Omental fat pad (tissue), 3 donors: ENCODE measurements at regions not wholly inside any gene's neighbourhood (a gene's known extent, or its start where the extent isn't known, plus 50 kb on each side); places are given as distances from the start of the nearest gene placed in this dataset.
"Not testable (repeated sequence)": the region's sequence is repeated elsewhere in the genome, so short reads cannot be mapped to it uniquely, and the experiment has no call there.

Source experiments
- ATAC-seq: fragments of 150-250 bp; one replicate; pipeline ENCODE4 v1.9.1; 2016; ENCODE audit warnings: mild to moderate bottlenecking, moderate library complexity; ENCODE audit not compliant: low FRiP score
- DNase-seq: peaks from one replicate; pipeline ENCODE4 v3.0.0-alpha.2; 2019; ENCODE audit warnings: low spot score
- TF ChIP-seq, protein P1 (sequence below), 3 donors: fragments of 450-650 bp; IDR thresholded peaks; one replicate each; pipeline ENCODE4 v1.5.1; 2016 to 2017; ENCODE audit warnings: antibody characterized with exemption in 3 of 3, mild to moderate bottlenecking in 3 of 3, moderate library complexity in 2 of 3

DNA sequence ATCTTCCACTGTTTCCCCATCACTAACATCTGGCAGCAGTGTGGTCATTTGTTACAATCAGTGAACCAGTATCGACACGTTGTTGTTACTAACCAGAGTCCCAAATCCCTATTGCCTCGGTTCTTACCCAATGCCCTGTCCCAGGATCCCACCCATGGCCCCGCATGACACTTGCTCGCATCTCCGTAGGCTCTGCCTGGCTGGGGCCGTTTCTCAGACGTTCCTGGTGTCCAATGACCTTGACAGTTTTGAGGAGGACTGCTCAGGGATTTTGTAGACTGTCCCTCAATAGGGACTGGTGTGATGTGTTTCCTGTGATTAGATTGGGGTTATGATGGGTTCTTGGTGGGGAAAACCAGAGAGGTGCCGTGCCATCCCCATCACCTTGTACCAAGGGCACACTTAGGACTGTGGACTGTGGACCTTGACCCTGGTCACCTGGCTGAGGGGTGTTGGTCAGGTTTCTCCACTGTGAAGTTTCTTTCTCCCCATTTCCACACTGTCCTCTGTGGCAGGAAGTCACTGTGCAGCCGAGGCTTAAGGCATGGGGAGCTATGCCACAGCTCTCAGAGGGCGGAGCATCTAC is 108.4 kb downstream of the ADRA2C start:
- no peak for ATAC-seq
- TF ChIP-seq, protein P1, sequence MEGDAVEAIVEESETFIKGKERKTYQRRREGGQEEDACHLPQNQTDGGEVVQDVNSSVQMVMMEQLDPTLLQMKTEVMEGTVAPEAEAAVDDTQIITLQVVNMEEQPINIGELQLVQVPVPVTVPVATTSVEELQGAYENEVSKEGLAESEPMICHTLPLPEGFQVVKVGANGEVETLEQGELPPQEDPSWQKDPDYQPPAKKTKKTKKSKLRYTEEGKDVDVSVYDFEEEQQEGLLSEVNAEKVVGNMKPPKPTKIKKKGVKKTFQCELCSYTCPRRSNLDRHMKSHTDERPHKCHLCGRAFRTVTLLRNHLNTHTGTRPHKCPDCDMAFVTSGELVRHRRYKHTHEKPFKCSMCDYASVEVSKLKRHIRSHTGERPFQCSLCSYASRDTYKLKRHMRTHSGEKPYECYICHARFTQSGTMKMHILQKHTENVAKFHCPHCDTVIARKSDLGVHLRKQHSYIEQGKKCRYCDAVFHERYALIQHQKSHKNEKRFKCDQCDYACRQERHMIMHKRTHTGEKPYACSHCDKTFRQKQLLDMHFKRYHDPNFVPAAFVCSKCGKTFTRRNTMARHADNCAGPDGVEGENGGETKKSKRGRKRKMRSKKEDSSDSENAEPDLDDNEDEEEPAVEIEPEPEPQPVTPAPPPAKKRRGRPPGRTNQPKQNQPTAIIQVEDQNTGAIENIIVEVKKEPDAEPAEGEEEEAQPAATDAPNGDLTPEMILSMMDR (IDR thresholded peaks at IDR 0.05) = no peak
- no peak for DNase-seq

DNA sequence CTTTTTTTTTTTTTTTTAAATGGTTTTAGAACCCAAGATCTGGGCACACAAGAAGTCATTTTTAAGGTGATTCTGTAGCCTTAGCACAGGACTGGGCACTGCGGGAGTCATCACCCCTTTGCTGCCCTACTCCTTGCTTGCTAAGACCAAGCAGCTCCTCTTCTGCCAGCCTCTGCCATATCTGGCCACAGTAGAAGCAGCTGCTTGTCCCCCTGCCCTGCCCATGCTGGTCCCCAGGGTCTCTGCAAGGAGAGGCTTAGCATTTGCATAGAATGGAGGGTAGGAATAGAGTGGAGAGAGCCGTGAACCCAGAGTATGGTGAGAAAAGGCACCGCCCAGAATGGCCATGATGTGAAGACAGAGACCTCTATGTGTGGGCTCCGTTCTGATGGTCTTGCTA is 109.3 kb downstream of the ADRA2C start:
- DNase-seq (no peak), ATAC-seq (no peak)
- TF ChIP-seq, protein P1 (IDR thresholded peaks at IDR 0.05) = no peak

DNA sequence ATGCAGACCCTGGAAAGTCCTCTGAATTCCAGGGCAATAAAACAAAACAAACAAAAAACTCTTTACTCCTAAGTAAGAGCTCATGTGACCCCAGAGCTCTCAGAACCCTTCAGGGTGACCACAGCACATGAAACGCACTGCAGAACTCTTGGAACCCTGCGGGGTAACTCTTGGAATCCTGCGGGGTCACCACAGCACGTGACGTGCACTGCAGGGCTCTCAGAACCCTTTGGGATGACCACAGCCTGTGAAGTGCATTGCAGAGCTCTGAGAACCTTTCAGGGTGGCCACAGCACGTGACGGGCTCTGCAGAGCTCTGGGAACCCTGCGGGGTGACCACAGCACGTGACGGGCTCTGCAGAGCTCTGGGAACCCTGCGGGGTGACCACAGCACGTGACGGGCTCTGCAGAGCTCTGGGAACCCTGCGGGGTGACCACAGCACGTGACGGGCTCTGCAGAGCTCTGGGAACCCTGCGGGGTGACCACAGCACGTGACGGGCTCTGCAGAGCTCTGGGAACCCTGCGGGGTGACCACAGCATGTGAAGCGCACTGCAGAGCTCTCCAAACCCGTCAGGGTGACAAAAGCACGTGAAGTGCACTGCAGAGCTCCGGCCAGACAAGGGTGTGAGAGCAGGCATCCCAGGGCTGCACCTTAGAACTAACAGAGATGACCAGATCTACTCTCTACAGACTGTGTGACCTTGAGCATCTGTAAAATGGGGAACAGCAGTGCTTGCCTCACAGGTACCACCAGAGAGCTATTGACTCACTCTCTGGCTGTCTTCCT is 110.1 kb downstream of the ADRA2C start:
- ATAC-seq, DNase-seq: not testable (repeated sequence)

DNA sequence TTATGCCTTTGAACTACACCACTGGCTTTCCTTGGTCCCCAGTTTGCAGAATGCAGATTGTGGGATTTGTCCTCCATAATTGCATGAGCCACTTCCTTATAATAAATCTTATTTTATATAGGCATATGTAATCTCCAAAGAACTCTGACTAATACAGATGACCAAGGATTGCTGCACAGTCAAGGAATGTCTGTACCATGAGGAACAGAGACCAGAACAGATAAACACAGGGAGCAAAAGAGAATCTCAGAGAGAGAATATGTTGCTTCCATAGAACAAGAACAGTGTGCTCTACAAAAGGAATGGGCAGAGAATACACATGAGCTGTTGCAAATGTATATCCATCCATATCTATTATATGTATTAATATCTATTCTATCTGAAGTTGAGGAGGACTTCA is 111.1 kb downstream of the ADRA2C start:
- DNase-seq (no peak), ATAC-seq (no peak)
- TF ChIP-seq, protein P1 (IDR thresholded peaks at IDR 0.05) = no peak

DNA sequence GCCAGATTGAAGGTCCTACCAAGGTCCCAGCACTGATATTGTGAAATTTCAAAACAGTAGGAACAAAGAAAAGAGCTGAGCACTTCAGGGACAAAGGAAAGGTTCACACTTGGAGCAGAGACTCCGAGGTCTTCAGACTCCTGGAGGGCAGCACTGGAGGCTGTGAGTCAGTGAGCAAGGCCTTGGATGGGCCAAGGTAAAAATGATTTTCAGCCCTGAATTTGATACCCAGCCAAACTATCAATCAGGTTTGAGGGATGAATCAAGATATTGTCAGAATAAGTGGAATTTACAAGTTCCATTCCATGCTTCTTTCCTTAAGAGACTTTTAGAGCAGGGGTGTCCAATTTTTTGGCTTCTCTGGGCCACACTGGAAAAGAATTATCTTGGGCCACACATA is 111.7 kb downstream of the ADRA2C start:
- ATAC-seq = no peak
- DNase-seq = no peak
- TF ChIP-seq, protein P1 (IDR thresholded peaks at IDR 0.05) = no peak

DNA sequence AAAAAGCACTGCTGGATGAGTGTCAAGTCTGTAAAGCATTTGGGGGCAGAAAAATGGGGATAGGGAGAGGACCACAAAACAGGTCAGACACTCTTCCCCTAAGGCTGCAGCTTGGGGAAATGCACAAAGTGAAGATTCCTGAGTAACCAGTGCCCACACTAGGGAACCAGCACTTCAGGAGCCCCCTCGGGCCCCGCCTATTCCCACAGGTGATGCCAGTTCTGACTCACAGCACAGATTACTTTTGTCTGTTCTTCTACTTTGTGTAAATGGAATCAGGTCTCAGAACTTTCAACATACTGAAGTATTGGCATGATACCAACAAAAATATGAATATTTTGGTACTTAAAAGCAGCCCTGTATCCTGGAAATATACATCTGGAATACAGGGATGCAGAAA is 112.5 kb downstream of the ADRA2C start:
- DNase-seq (no peak), ATAC-seq (no peak)
- TF ChIP-seq, protein P1 (IDR thresholded peaks at IDR 0.05) = no peak

DNA sequence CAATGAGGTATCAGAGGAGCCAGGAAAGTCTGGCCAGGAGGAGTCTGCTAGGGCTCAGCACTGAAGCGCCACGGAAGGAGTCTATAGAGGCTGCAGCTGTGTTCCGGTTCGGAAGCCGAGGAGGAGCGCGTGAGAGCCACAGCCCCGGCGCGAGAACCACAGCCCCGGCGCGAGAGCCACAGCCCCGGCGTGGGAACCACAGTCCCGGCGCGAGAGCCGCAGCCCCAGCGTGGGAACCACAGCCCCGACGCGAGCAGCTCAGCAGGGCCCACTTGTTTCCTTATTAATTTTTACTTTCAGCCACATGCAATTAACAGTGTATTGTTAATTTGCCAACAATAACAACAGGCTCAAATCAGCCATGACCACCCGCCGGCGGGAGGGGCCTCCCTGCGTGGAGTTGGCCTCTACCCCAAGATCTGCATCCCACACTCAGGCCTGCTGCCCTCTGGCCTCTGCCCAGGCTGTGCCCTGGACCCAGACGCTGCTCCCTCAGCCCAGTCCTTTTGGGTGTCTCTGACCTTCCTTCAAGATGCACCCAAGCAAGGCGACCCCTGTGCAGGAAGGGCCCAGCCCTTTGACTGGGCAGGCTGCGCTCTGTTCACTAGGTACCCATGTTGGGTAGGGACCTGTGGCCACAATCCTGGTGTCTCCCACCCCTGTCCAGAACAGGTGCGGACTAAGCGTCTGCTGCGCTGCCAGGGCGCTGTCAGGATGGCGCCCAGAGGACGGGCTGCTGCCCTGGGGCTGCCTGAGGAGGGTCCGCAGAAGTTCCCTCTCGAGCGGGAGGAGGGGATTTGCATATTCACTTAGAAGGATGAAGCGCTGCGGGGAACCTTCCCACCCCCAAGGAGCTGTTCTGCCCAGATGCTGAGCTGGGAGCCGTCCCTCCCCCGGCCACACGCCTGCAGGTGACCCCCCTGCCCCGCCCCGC is 113.8 kb downstream of the ADRA2C start:
- DNase-seq (no peak), ATAC-seq (peak; percentile 37)
- TF ChIP-seq, protein P1 (IDR thresholded peaks at IDR 0.05) = no peak
